Esophagus squamous epithelium (tissue), 5 donors: ENCODE measurements at regions not wholly inside any gene's neighbourhood (a gene's known extent, or its start where the extent isn't known, plus 50 kb on each side); places are given as distances from the start of the nearest gene placed in this dataset.

Experiments
- DNase-seq: peaks from one replicate; lab custom pipeline; 2025; lab: John Stamatoyannopoulos, UW
- H3K27ac ChIP-seq, 4 donors: fragments of 200-600 bp; sonication (generic); one replicate each; pipeline ENCODE4 v1.5.1; 2016 to 2019; ENCODE audit warnings: mild to moderate bottlenecking in 1 of 4
- H3K27me3 ChIP-seq, 4 donors: fragments of 200-600 bp; sonication (generic); 1 replicate in 3 of 4; 2 replicates in 1 of 4; pipeline versions ENCODE4 v1.5.1 to v1.6.0; 2017 to 2021; ENCODE audit warnings: antibody characterized with exemption in 1 of 4
- H3K36me3 ChIP-seq, 3 donors: fragments of 200-600 bp; sonication (generic); one replicate each; pipeline ENCODE4 v1.5.1; 2016 to 2019
- H3K4me1 ChIP-seq, 3 donors: fragments of 200-600 bp; sonication (generic); one replicate each; pipeline ENCODE4 v1.5.1; 2017 to 2019
- H3K4me3 ChIP-seq, 4 donors: fragments of 200-600 bp; sonication (generic); 1 replicate in 3 of 4; 2 replicates in 1 of 4; pipeline ENCODE4 v1.5.1; 2016 to 2019; ENCODE audit warnings: mild to moderate bottlenecking in 2 of 4, moderate library complexity in 1 of 4
- H3K9me3 ChIP-seq, 3 donors: fragments of 200-600 bp; sonication (generic); one replicate each; pipeline ENCODE4 v1.5.1; 2016 to 2019
- CTCF ChIP-seq, 6 experiments: fragments of 450-650 bp in 4 of 6; fragments of 200-600 bp in 2 of 6; sonication (generic) in 2 of 6; IDR thresholded peaks; one replicate each; pipeline ENCODE4 v1.5.1; 2016 to 2019; ENCODE audit warnings: antibody characterized with exemption in 6 of 6, mild to moderate bottlenecking in 4 of 6, moderate library complexity in 4 of 6
- POLR2A ChIP-seq, 4 donors: fragments of 450-650 bp; IDR thresholded peaks; one replicate each; pipeline ENCODE4 v1.6.1; 2017; ENCODE audit warnings: antibody characterized with exemption in 4 of 4, mild to moderate bottlenecking in 4 of 4, moderate library complexity in 3 of 4
- WGBS, 2 donors: methylation state at CpG; one replicate each; pipeline ENCODE4 v1.1.5; 2018; 5-methylcytosine and 5-hydroxymethylcytosine counted together
- intact Hi-C: fragments of 100-400 bp; cut with DNase I; formaldehyde crosslinking; loops from one replicate; pipeline ENCODE4 v1.15.0; 2022
- donor health status: DM: yes; HTN: yes; CAD: no.

- Histone ChIP-seq H3K4me1 (peaks cover 20 to 52% (median 21%) of the 10 kb centered on the region in 3 donors), H3K27me3 (peaks cover 0 to 29% (median 0%) of the 10 kb centered on the region in 4 donors), H3K9me3 (no peaks in the 10 kb centered on the region), H3K36me3 (no peaks in the 10 kb centered on the region), H3K27ac (no peak overlapping the region), H3K4me3 (no peak overlapping the region)
- no peak for DNase-seq
- TF ChIP-seq POLR2A (IDR thresholded peaks at IDR 0.05) (no peak), CTCF (IDR thresholded peaks at IDR 0.05) (no peak)
- WGBS, 2 donors: 89 to 92% methylated on average over 6 to 7 of the region's 7 CpGs
- intact Hi-C loops: no loop called here
Measured at GRCh38 chr15:70260580-70260979, 162.9 kb upstream of the TLE3 start.

- TF ChIP-seq POLR2A (IDR thresholded peaks at IDR 0.05) (no peak), CTCF (IDR thresholded peaks at IDR 0.05) (no peak)
- no peaks in the 10 kb centered on the region for H3K36me3 ChIP-seq
- intact Hi-C loops: no loop called here
- no peak for DNase-seq
- 74 to 78% methylated on average over 4 to 9 of the region's 9 CpGs for WGBS, 2 donors
- peaks cover 15 to 45% (median 20%) of the 10 kb centered on the region in 3 donors for H3K4me1 ChIP-seq
- H3K27ac ChIP-seq: no peak overlapping the region
- H3K9me3 ChIP-seq: no peaks in the 10 kb centered on the region
- peaks cover 0 to 29% (median 0%) of the 10 kb centered on the region in 4 donors for H3K27me3 ChIP-seq
- no peak overlapping the region for H3K4me3 ChIP-seq
Measured at GRCh38 chr15:70259640-70260508, 162.2 kb upstream of the TLE3 start.

GRCh38 chr15:70259028-70259424, 161.3 kb upstream of the TLE3 start:
- H3K4me3 ChIP-seq: no peak overlapping the region
- intact Hi-C loops: no loop called here
- H3K27ac ChIP-seq: peak overlapping the region in 1 of 4 donors; percentile 1
- H3K27me3 ChIP-seq: peaks cover 0 to 29% (median 0%) of the 10 kb centered on the region in 4 donors
- DNase-seq: no peak
- H3K9me3 ChIP-seq: no peaks in the 10 kb centered on the region
- WGBS, 2 donors: 33 to 38% methylated on average over 5 to 8 of the region's 11 CpGs
- H3K4me1 ChIP-seq: peaks cover 10 to 36% (median 12%) of the 10 kb centered on the region in 3 donors
- TF ChIP-seq POLR2A (IDR thresholded peaks at IDR 0.05) (no peak), CTCF (IDR thresholded peaks at IDR 0.05) (no peak)
- H3K36me3 ChIP-seq: no peaks in the 10 kb centered on the region

GRCh38 chr15:70258369-70259027, 160.8 kb upstream of the TLE3 start:
- intact Hi-C loops: no loop called here
- peak overlapping the region in 1 of 4 donors; percentile 1 for H3K27ac ChIP-seq
- DNase-seq: no peak

More at GRCh38 chr15:70258369-70259027, 160.8 kb upstream of the TLE3 start:
- Histone ChIP-seq H3K9me3 (no peaks in the 10 kb centered on the region), H3K4me3 (no peak overlapping the region), H3K36me3 (no peaks in the 10 kb centered on the region), H3K27me3 (peaks cover 0 to 29% (median 0%) of the 10 kb centered on the region in 4 donors), H3K4me1 (peaks cover 8 to 31% (median 10%) of the 10 kb centered on the region in 3 donors)
- TF ChIP-seq CTCF (IDR thresholded peaks at IDR 0.05) (no peak), POLR2A (IDR thresholded peaks at IDR 0.05) (no peak)
- WGBS, 2 donors: 38 to 47% methylated on average over 6 to 15 of the region's 17 CpGs
